Liver (tissue), 8 donors: ENCODE measurements at regions not wholly inside any gene's neighbourhood (a gene's known extent, or its start where the extent isn't known, plus 50 kb on each side); places are given as distances from the start of the nearest gene placed in this dataset.

ENCODE experiments used
- DNase-seq: peaks from one replicate; pipeline ENCODE4 v3.0.0-alpha.2; 2017; ENCODE audit warnings: low spot score
- H3K27ac ChIP-seq, 2 donors: one replicate each; pipeline ENCODE4 v1.7.0; 2013; ENCODE audit warnings: inconsistent platforms in 2 of 2, low read length in 2 of 2, control low read depth in 1 of 2, low read depth in 1 of 2, mild to moderate bottlenecking in 1 of 2
- H3K27me3 ChIP-seq, 4 donors: one replicate each; pipeline versions ENCODE4 v1.6.1 to v1.7.0; 2013; ENCODE audit warnings: low read length in 3 of 4, inconsistent platforms in 1 of 4, mild to moderate bottlenecking in 1 of 4, moderate library complexity in 1 of 4; ENCODE audit not compliant: control insufficient read depth in 4 of 4, insufficient read depth in 4 of 4
- H3K36me3 ChIP-seq, 4 donors: one replicate each; pipeline versions ENCODE4 v1.6.1 to v1.7.0; 2013; ENCODE audit warnings: low read length in 3 of 4, mild to moderate bottlenecking in 3 of 4, low read depth in 1 of 4, moderate library complexity in 1 of 4; ENCODE audit not compliant: control insufficient read depth in 4 of 4, insufficient read depth in 3 of 4
- H3K4me1 ChIP-seq, 4 donors: one replicate each; pipeline versions ENCODE4 v1.6.1 to v1.7.0; 2013; ENCODE audit warnings: low read length in 3 of 4, mild to moderate bottlenecking in 3 of 4, moderate library complexity in 1 of 4; ENCODE audit not compliant: control insufficient read depth in 4 of 4, insufficient read depth in 4 of 4
- H3K4me3 ChIP-seq, 3 donors: one replicate each; pipeline versions ENCODE4 v1.6.1 to v1.7.0; 2013; ENCODE audit warnings: low read length in 3 of 3, control low read depth in 1 of 3, low read depth in 1 of 3, mild to moderate bottlenecking in 1 of 3
- H3K9ac ChIP-seq, 2 donors: one replicate each; pipeline ENCODE4 v1.7.0; 2013; ENCODE audit warnings: low read length in 2 of 2, mild to moderate bottlenecking in 2 of 2, moderate library complexity in 2 of 2, control low read depth in 1 of 2, low read depth in 1 of 2
- H3K9me3 ChIP-seq, 4 donors: one replicate each; pipeline versions ENCODE4 v1.6.1 to v1.7.0; 2013; ENCODE audit warnings: low read length in 3 of 4; ENCODE audit not compliant: control insufficient read depth in 4 of 4
- EGR1 ChIP-seq, 2 donors: IDR thresholded peaks; 2 replicates each; pipeline ENCODE4 v1.6.1; 2016 to 2018; ENCODE audit warnings: antibody characterized with exemption in 2 of 2, low read depth in 2 of 2
- FOXA1 ChIP-seq: IDR thresholded peaks from 2 replicates; pipeline ENCODE4 v1.6.1; 2016; ENCODE audit warnings: antibody characterized with exemption
- FOXA2 ChIP-seq: IDR thresholded peaks from 2 replicates; pipeline ENCODE4 v1.6.1; 2016; ENCODE audit warnings: antibody characterized with exemption
- HNF4A ChIP-seq, 2 donors: conservative IDR thresholded peaks; 2 replicates each; pipeline ENCODE4 v1.6.1; 2016; ENCODE audit warnings: antibody characterized with exemption in 2 of 2, mild to moderate bottlenecking in 2 of 2
- HNF4G ChIP-seq: IDR thresholded peaks from 2 replicates; pipeline ENCODE4 v1.6.1; 2016; ENCODE audit warnings: antibody characterized with exemption
- JUND ChIP-seq, 2 donors: IDR thresholded peaks; 2 replicates each; pipeline ENCODE4 v1.6.1; 2016; ENCODE audit warnings: antibody characterized with exemption in 2 of 2
- RAD21 ChIP-seq, 2 donors: IDR thresholded peaks; 2 replicates each; pipeline ENCODE4 v1.6.1; 2016; ENCODE audit warnings: antibody characterized with exemption in 2 of 2, mild to moderate bottlenecking in 2 of 2
- RXRA ChIP-seq, 2 donors: IDR thresholded peaks; 2 replicates each; pipeline ENCODE4 v1.6.1; 2017 to 2018; ENCODE audit warnings: antibody characterized with exemption in 2 of 2, mild to moderate bottlenecking in 1 of 2
- SP1 ChIP-seq: IDR thresholded peaks from 2 replicates; pipeline ENCODE4 v1.6.1; 2018; ENCODE audit warnings: antibody characterized with exemption, mild to moderate bottlenecking
- YY1 ChIP-seq: IDR thresholded peaks from 2 replicates; pipeline ENCODE4 v1.6.1; 2016; ENCODE audit warnings: antibody characterized with exemption, mild to moderate bottlenecking
- WGBS: extraction: QIAGEN DNeasy Blood & Tissue Kit; methylation state at CpG from one replicate; pipeline ENCODE4 v1.1.7; 2013; 5-methylcytosine and 5-hydroxymethylcytosine counted together
- TF ChIP-seq, protein P1 (sequence below): IDR thresholded peaks from 2 replicates; pipeline ENCODE4 v1.6.1; 2016; ENCODE audit warnings: antibody characterized with exemption
- TF ChIP-seq, protein P2 (sequence below): IDR thresholded peaks from 2 replicates; pipeline ENCODE4 v1.6.1; 2016; ENCODE audit warnings: antibody characterized with exemption
- TF ChIP-seq, protein P3 (sequence below): IDR thresholded peaks from 2 replicates; pipeline ENCODE4 v1.6.1; 2016; ENCODE audit warnings: antibody characterized with exemption
- TF ChIP-seq, protein P4 (sequence below): fragments of 150-350 bp; IDR thresholded peaks from 2 replicates; pipeline ENCODE4 v1.5.1; 2017; ENCODE audit warnings: improper control_type of control experiment, low read depth, low read length; ENCODE audit not compliant: missing input control
- TF ChIP-seq, protein P5 (sequence below): IDR thresholded peaks from 2 replicates; pipeline ENCODE4 v1.6.1; 2016; ENCODE audit warnings: antibody characterized with exemption, mild to moderate bottlenecking
- donor health status: healthy.
- donor health status: healthy.
- donor health status: healthy.
- donor health status: healthy.
- donor health status: healthy.

DNA sequence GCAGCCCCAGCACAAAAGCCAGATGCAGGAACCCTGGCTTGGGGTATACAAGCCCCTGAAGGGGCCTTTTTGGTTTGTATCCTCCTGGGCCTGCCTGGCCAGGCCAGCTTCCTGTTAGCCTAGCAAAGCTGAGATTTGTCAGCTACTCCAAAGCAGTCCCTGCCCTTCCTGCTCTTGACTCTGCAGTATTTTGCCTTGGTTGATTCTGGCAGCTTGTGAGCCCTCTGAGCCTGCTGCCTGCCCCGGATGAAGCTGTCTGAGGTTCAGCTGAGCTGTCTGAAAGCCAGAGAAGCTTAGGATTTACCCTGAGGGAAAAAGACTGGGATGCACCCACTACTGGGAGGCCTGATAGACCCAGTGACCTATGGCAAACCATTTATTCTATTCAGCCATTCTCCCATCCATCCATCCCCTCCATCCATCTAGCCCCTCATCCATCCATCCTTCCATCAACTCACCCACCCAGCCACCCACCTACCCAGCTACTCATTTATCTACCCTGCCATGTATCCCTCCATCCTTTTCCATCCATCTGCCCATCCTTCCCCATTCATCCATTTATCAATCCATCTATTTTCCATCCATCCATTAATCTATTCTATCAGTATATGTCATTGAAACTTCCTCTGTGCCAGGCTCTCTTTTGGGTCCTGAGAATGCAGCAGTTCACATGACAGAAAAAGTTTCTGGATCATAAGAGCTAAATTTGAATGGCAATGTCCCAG, 307.5 kb downstream of the DHX35 start:
- no peaks in the 10 kb centered on the region for H3K9me3 ChIP-seq
- no peak overlapping the region for H3K27ac ChIP-seq
- no peaks in the 10 kb centered on the region for H3K4me1 ChIP-seq
- WGBS: 60% methylated on average over 1 of the region's 1 CpG
- no peak overlapping the region for H3K9ac ChIP-seq
- no peak for TF ChIP-seq EGR1 (IDR thresholded peaks at IDR 0.05; ENCODE audit: low read depth in 2 of 2)
- no peak for TF ChIP-seq RAD21 (IDR thresholded peaks at IDR 0.05)
- TF ChIP-seq, protein P1, sequence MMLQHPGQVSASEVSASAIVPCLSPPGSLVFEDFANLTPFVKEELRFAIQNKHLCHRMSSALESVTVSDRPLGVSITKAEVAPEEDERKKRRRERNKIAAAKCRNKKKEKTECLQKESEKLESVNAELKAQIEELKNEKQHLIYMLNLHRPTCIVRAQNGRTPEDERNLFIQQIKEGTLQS: no peak
- TF ChIP-seq FOXA1: no peak
- TF ChIP-seq, protein P2, sequence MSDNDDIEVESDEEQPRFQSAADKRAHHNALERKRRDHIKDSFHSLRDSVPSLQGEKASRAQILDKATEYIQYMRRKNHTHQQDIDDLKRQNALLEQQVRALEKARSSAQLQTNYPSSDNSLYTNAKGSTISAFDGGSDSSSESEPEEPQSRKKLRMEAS: no peak
- TF ChIP-seq HNF4A (conservative IDR thresholded peaks at IDR 0.05): no peak
- TF ChIP-seq SP1: no peak
- TF ChIP-seq, protein P3, sequence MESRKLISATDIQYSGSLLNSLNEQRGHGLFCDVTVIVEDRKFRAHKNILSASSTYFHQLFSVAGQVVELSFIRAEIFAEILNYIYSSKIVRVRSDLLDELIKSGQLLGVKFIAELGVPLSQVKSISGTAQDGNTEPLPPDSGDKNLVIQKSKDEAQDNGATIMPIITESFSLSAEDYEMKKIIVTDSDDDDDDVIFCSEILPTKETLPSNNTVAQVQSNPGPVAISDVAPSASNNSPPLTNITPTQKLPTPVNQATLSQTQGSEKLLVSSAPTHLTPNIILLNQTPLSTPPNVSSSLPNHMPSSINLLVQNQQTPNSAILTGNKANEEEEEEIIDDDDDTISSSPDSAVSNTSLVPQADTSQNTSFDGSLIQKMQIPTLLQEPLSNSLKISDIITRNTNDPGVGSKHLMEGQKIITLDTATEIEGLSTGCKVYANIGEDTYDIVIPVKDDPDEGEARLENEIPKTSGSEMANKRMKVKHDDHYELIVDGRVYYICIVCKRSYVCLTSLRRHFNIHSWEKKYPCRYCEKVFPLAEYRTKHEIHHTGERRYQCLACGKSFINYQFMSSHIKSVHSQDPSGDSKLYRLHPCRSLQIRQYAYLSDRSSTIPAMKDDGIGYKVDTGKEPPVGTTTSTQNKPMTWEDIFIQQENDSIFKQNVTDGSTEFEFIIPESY: no peak
- TF ChIP-seq, protein P4, sequence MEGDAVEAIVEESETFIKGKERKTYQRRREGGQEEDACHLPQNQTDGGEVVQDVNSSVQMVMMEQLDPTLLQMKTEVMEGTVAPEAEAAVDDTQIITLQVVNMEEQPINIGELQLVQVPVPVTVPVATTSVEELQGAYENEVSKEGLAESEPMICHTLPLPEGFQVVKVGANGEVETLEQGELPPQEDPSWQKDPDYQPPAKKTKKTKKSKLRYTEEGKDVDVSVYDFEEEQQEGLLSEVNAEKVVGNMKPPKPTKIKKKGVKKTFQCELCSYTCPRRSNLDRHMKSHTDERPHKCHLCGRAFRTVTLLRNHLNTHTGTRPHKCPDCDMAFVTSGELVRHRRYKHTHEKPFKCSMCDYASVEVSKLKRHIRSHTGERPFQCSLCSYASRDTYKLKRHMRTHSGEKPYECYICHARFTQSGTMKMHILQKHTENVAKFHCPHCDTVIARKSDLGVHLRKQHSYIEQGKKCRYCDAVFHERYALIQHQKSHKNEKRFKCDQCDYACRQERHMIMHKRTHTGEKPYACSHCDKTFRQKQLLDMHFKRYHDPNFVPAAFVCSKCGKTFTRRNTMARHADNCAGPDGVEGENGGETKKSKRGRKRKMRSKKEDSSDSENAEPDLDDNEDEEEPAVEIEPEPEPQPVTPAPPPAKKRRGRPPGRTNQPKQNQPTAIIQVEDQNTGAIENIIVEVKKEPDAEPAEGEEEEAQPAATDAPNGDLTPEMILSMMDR: no peak
- TF ChIP-seq FOXA2: no peak
- TF ChIP-seq, protein P5, sequence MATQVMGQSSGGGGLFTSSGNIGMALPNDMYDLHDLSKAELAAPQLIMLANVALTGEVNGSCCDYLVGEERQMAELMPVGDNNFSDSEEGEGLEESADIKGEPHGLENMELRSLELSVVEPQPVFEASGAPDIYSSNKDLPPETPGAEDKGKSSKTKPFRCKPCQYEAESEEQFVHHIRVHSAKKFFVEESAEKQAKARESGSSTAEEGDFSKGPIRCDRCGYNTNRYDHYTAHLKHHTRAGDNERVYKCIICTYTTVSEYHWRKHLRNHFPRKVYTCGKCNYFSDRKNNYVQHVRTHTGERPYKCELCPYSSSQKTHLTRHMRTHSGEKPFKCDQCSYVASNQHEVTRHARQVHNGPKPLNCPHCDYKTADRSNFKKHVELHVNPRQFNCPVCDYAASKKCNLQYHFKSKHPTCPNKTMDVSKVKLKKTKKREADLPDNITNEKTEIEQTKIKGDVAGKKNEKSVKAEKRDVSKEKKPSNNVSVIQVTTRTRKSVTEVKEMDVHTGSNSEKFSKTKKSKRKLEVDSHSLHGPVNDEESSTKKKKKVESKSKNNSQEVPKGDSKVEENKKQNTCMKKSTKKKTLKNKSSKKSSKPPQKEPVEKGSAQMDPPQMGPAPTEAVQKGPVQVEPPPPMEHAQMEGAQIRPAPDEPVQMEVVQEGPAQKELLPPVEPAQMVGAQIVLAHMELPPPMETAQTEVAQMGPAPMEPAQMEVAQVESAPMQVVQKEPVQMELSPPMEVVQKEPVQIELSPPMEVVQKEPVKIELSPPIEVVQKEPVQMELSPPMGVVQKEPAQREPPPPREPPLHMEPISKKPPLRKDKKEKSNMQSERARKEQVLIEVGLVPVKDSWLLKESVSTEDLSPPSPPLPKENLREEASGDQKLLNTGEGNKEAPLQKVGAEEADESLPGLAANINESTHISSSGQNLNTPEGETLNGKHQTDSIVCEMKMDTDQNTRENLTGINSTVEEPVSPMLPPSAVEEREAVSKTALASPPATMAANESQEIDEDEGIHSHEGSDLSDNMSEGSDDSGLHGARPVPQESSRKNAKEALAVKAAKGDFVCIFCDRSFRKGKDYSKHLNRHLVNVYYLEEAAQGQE: no peak
- TF ChIP-seq HNF4G: no peak
- TF ChIP-seq YY1: no peak
- no peak for DNase-seq
- no peaks in the 10 kb centered on the region for H3K36me3 ChIP-seq
- H3K4me3 ChIP-seq: no peak overlapping the region
- peaks cover 0 to 2% (median 0%) of the 10 kb centered on the region in 4 donors for H3K27me3 ChIP-seq

DNA sequence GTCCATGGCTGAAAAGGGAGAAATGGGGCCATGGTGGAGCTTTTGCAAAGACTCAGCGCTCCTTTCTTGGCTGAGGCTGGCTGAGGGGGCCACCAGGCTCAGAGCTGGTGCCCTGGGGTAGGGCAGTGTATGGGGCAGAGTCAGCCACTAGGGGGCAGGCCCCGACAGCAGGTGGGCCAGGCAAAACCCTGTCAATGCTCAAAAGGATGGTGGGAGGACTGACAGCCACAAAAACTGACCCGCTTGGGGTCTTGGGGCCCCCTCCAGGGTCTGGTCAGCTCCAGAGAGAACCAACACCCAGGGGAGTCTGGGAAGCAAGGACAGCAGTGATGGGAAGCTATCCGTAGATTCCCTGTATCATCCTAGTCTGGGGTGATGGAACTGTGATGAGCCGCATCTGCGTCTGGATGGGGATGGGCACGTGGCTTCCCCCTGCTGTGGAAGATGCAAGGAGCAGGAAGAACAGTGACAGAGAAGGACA, 306.9 kb downstream of the DHX35 start:
- Histone ChIP-seq H3K4me3 (no peak overlapping the region), H3K9me3 (no peaks in the 10 kb centered on the region), H3K36me3 (no peaks in the 10 kb centered on the region), H3K4me1 (no peaks in the 10 kb centered on the region), H3K27me3 (peaks cover 0 to 2% (median 0%) of the 10 kb centered on the region in 4 donors), H3K9ac (no peak overlapping the region), H3K27ac (no peak overlapping the region)
- TF ChIP-seq JUND (IDR thresholded peaks at IDR 0.05) (no peak), RXRA (IDR thresholded peaks at IDR 0.05) (no peak), RAD21 (IDR thresholded peaks at IDR 0.05) (peak; percentile 80 to 88)
- TF ChIP-seq, protein P4: peak; percentile 65
- 38% methylated on average over 7 of the region's 7 CpGs for WGBS
- peak; percentile 68 for DNase-seq
